H9 (cell line): ENCODE measurements at regions not wholly inside any gene's neighbourhood (a gene's known extent, or its start where the extent isn't known, plus 50 kb on each side); places are given as distances from the start of the nearest gene placed in this dataset.

Experiments
- DNase-seq: peaks from one replicate; pipeline ENCODE4 v3.0.0-alpha.2; 2017
- H2AFZ ChIP-seq: one replicate; pipeline ENCODE4 v1.6.1; 2013; ENCODE audit warnings: mild to moderate bottlenecking, low read length, control low read depth, moderate library complexity
- H2AK5ac ChIP-seq: 2 replicates; pipeline ENCODE4 v1.6.1; 2013; ENCODE audit warnings: low read length, control low read depth, mixed read lengths; ENCODE audit not compliant: insufficient read length
- H2BK120ac ChIP-seq: one replicate; pipeline ENCODE4 v1.6.1; 2013; ENCODE audit warnings: low read depth, mild to moderate bottlenecking, low read length, control low read depth, inconsistent platforms; ENCODE audit not compliant: poor library complexity, severe bottlenecking
- H2BK12ac ChIP-seq: 2 replicates; pipeline ENCODE4 v1.6.1; 2013; ENCODE audit warnings: low read length, control low read depth, mixed read lengths, low read depth; ENCODE audit not compliant: insufficient read length
- H2BK15ac ChIP-seq: 2 replicates; pipeline ENCODE4 v1.6.1; 2013; ENCODE audit warnings: low read depth, low read length, control low read depth
- H2BK20ac ChIP-seq: one replicate; pipeline ENCODE4 v1.6.1; 2013; ENCODE audit warnings: low read depth, mild to moderate bottlenecking, low read length, control low read depth, inconsistent platforms; ENCODE audit not compliant: poor library complexity, severe bottlenecking
- H2BK5ac ChIP-seq: 2 replicates; pipeline ENCODE4 v1.6.1; 2013; ENCODE audit warnings: low read length, control low read depth, mixed read lengths; ENCODE audit not compliant: insufficient read length
- H3K14ac ChIP-seq: 2 replicates; pipeline ENCODE4 v1.6.1; 2013; ENCODE audit warnings: low read length, control low read depth; ENCODE audit not compliant: insufficient read depth
- H3K18ac ChIP-seq: 2 replicates; pipeline ENCODE4 v1.6.1; 2013; ENCODE audit warnings: low read depth, mild to moderate bottlenecking, mixed read lengths, low read length, control low read depth; ENCODE audit not compliant: insufficient read length
- H3K23ac ChIP-seq: 2 replicates; pipeline ENCODE4 v1.6.1; 2013; ENCODE audit warnings: low read length, control low read depth, mixed read lengths, low read depth; ENCODE audit not compliant: insufficient read length
- H3K23me2 ChIP-seq: 2 replicates; pipeline ENCODE4 v1.6.1; 2013; ENCODE audit warnings: low read depth, mild to moderate bottlenecking, mixed read lengths, low read length, control low read depth; ENCODE audit not compliant: insufficient read length, poor library complexity, severe bottlenecking
- H3K27ac ChIP-seq: 2 replicates; pipeline ENCODE4 v1.5.1; 2013; ENCODE audit warnings: low read length, control low read depth, mixed read lengths, low read depth; ENCODE audit not compliant: insufficient read length
- H3K27me3 ChIP-seq: 2 replicates; pipeline ENCODE4 v1.6.1; 2013; ENCODE audit warnings: low read length, control low read depth, inconsistent platforms; ENCODE audit not compliant: insufficient read depth
- H3K4ac ChIP-seq: 2 replicates; pipeline ENCODE4 v1.6.1; 2013; ENCODE audit warnings: low read depth, mild to moderate bottlenecking, control low read depth, inconsistent platforms, low read length, moderate library complexity
- H3K4me1 ChIP-seq: 2 replicates; pipeline ENCODE4 v1.6.1; 2013; ENCODE audit warnings: low read length, control low read depth, inconsistent platforms; ENCODE audit not compliant: insufficient read depth
- H3K4me2 ChIP-seq: 2 replicates; pipeline ENCODE4 v1.6.1; 2013; ENCODE audit warnings: low read length, control low read depth, mixed read lengths; ENCODE audit not compliant: insufficient read length, insufficient read depth
- H3K56ac ChIP-seq: 2 replicates; pipeline ENCODE4 v1.6.1; 2013; ENCODE audit warnings: low read depth, mild to moderate bottlenecking, mixed read lengths, low read length, control low read depth; ENCODE audit not compliant: insufficient read length
- H3K79me1 ChIP-seq: 2 replicates; pipeline ENCODE4 v1.6.1; 2013; ENCODE audit warnings: low read depth, mild to moderate bottlenecking, moderate library complexity, low read length, control low read depth, inconsistent platforms; ENCODE audit not compliant: insufficient read depth, poor library complexity, severe bottlenecking
- H3K79me2 ChIP-seq: 2 replicates; pipeline ENCODE4 v1.6.1; 2013; ENCODE audit warnings: low read length, control low read depth, inconsistent platforms; ENCODE audit not compliant: insufficient read depth
- H3K9ac ChIP-seq: 2 replicates; pipeline ENCODE4 v1.6.1; 2013; ENCODE audit warnings: low read length, control low read depth, mixed read lengths; ENCODE audit not compliant: insufficient read length; ENCODE audit errors: extremely low read depth
- H3K9me3 ChIP-seq: one replicate; pipeline ENCODE4 v1.6.1; 2013; ENCODE audit warnings: low read depth, low read length, inconsistent platforms; ENCODE audit not compliant: control insufficient read depth
- H3T11ph ChIP-seq: one replicate; pipeline ENCODE4 v1.6.1; 2013; ENCODE audit warnings: mild to moderate bottlenecking, low read length, control low read depth, inconsistent platforms
- H4K20me1 ChIP-seq: one replicate; pipeline ENCODE4 v1.6.1; 2013; ENCODE audit not compliant: control insufficient read depth, insufficient read length, insufficient read depth
- H4K5ac ChIP-seq: 2 replicates; pipeline ENCODE4 v1.6.1; 2013; ENCODE audit warnings: low read depth, mild to moderate bottlenecking, mixed read lengths, low read length, control low read depth; ENCODE audit not compliant: insufficient read length
- H4K8ac ChIP-seq: replicated peaks from 2 replicates; pipeline ENCODE4 v1.6.1; 2013; ENCODE audit warnings: low read length, control low read depth, mixed read lengths, low read depth; ENCODE audit not compliant: insufficient read length
- H4K91ac ChIP-seq: 2 replicates; pipeline ENCODE4 v1.6.1; 2013; ENCODE audit warnings: low read depth, mild to moderate bottlenecking, moderate library complexity, mixed read lengths, low read length, control low read depth; ENCODE audit not compliant: insufficient read length
- H3K27ac Mint-ChIP-seq, 3 experiments: 2 replicates in 2 of 3; 3 replicates in 1 of 3; pipeline ENCODE4 v1.8.0; 2020 to 2021; ENCODE audit warnings: mixed read lengths in 3 of 3, mild to moderate bottlenecking in 1 of 3, moderate library complexity in 1 of 3
- H3K27me3 Mint-ChIP-seq: 2 replicates; pipeline ENCODE4 v1.8.0; 2021; ENCODE audit warnings: low read depth, mild to moderate bottlenecking, moderate library complexity, mixed read lengths
- H3K36me3 Mint-ChIP-seq, 3 experiments: 2 replicates in 2 of 3; 3 replicates in 1 of 3; pipeline ENCODE4 v1.8.0; 2020 to 2021; ENCODE audit warnings: low read depth in 3 of 3, mixed read lengths in 3 of 3; ENCODE audit not compliant: insufficient read depth in 1 of 3
- H3K4me1 Mint-ChIP-seq, 2 experiments: 2 replicates each; pipeline ENCODE4 v1.8.0; 2020; ENCODE audit warnings: mixed read lengths in 2 of 2
- H3K4me3 Mint-ChIP-seq, 2 experiments: 2 replicates in 1 of 2; 3 replicates in 1 of 2; pipeline ENCODE4 v1.8.0; 2020 to 2021; ENCODE audit warnings: mild to moderate bottlenecking in 2 of 2, mixed read lengths in 2 of 2, moderate library complexity in 1 of 2
- H3K9me3 Mint-ChIP-seq, 2 experiments: 2 replicates in 1 of 2; 3 replicates in 1 of 2; pipeline ENCODE4 v1.8.0; 2020; ENCODE audit warnings: mild to moderate bottlenecking in 2 of 2, mixed read lengths in 2 of 2, moderate library complexity in 1 of 2
- WGBS: extraction: QIAGEN DNeasy Blood & Tissue Kit; methylation state at CpG from one replicate; pipeline ENCODE4 v1.1.7; 2013; ENCODE audit warnings: missing lambda C conversion rate, low lambda C conversion rate, mixed read lengths; ENCODE audit not compliant: insufficient read length; ENCODE audit errors: extremely low coverage; 5-methylcytosine and 5-hydroxymethylcytosine counted together
- TF ChIP-seq, protein P1 (sequence below): fragments of 200-600 bp; sonication (generic); conservative IDR thresholded peaks from 3 replicates; pipeline ENCODE4 v1.8.0; 2021; ENCODE audit warnings: antibody characterized with exemption, mild to moderate bottlenecking

DNA sequence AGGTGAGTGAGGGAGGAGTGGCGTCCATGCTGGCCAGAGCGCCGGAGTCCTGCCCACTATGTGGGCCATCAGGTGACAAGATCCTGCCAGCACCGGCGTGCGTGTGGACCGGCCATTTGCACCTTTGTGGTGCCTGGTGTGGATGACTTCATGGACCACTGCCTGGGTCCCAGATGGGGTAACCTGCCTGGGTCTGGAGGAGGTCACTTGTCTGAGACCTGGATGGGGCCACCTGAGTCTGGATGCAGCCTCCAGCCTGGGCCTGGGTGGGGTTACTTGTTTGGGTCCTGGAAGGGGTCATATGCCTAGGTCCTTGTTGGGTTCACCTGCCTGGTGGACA lies 299.6 kb downstream of the NDUFA10 start:
- Histone ChIP-seq H3T11ph (no peak overlapping the region), H3K9me3 (no peaks in the 10 kb centered on the region), H2BK5ac (no peak overlapping the region), H2AFZ (no peak overlapping the region), H3K56ac (no peak overlapping the region), H3K14ac (no peak overlapping the region), H2BK12ac (no peak overlapping the region), H3K23me2 (no peaks in the 10 kb centered on the region), H3K79me2 (no peaks in the 10 kb centered on the region), H3K23ac (no peak overlapping the region), H4K8ac (no peak overlapping the region), H2BK120ac (no peak overlapping the region), H3K27ac (no peak overlapping the region), H4K91ac (no peak overlapping the region), H4K20me1 (no peaks in the 10 kb centered on the region), H2BK15ac (no peak overlapping the region), H4K5ac (no peak overlapping the region), H3K27me3 (no peaks in the 10 kb centered on the region), H3K79me1 (no peaks in the 10 kb centered on the region), H3K18ac (no peak overlapping the region), H3K4ac (no peak overlapping the region), H3K4me2 (no peak overlapping the region), H2AK5ac (no peak overlapping the region), H2BK20ac (no peak overlapping the region), H3K4me1 (no peaks in the 10 kb centered on the region), H3K9ac (no peak overlapping the region)
- no peaks in the 10 kb centered on the region; the same call in 1 of the 2 replicates for H3K27me3 Mint-ChIP-seq
- TF ChIP-seq, protein P1, sequence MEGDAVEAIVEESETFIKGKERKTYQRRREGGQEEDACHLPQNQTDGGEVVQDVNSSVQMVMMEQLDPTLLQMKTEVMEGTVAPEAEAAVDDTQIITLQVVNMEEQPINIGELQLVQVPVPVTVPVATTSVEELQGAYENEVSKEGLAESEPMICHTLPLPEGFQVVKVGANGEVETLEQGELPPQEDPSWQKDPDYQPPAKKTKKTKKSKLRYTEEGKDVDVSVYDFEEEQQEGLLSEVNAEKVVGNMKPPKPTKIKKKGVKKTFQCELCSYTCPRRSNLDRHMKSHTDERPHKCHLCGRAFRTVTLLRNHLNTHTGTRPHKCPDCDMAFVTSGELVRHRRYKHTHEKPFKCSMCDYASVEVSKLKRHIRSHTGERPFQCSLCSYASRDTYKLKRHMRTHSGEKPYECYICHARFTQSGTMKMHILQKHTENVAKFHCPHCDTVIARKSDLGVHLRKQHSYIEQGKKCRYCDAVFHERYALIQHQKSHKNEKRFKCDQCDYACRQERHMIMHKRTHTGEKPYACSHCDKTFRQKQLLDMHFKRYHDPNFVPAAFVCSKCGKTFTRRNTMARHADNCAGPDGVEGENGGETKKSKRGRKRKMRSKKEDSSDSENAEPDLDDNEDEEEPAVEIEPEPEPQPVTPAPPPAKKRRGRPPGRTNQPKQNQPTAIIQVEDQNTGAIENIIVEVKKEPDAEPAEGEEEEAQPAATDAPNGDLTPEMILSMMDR: no peak
- no peak overlapping the region for H3K27ac Mint-ChIP-seq
- H3K36me3 Mint-ChIP-seq: peaks cover 0 to 3% (median 0%) of the 10 kb centered on the region in 3 experiments; a peak in 1 of 7 replicates
- WGBS: no CpG with 5 or more reads among the region's 7 CpGs
- peak; percentile 17 for DNase-seq
- no peak overlapping the region for H3K4me3 Mint-ChIP-seq
- peaks cover 3 to 4% of the 10 kb centered on the region in 2 experiments; a peak in 3 of 5 replicates for H3K9me3 Mint-ChIP-seq
- peaks cover 0 to 11% of the 10 kb centered on the region in 2 experiments; a peak in 3 of 4 replicates for H3K4me1 Mint-ChIP-seq
